ENCODE measurements at regions not wholly inside any gene's neighbourhood (a gene's known extent, or its start where the extent isn't known, plus 50 kb on each side); places are given as distances from the start of the nearest gene placed in this dataset.

GRCh38 chr5:98573834-98574320 lies 199.6 kb upstream of the RGMB start:
- TF ChIP-seq EZH2 (IDR thresholded peaks at IDR 0.05; ENCODE audit: borderline replicate concordance, low read depth, low read length, poor library complexity, severe bottlenecking): no peak
- TF ChIP-seq CTCF (conservative IDR thresholded peaks at IDR 0.05; ENCODE audit: low read depth, low read length): no peak
